GM12865 (cell line): ENCODE measurements at regions not wholly inside any gene's neighbourhood (a gene's known extent, or its start where the extent isn't known, plus 50 kb on each side); places are given as distances from the start of the nearest gene placed in this dataset.

Experiments
- DNase-seq: peaks from one replicate; pipeline ENCODE4 v3.0.0; 2010; ENCODE audit warnings: low read depth
- H3K4me3 ChIP-seq: 2 replicates; pipeline ENCODE4 v1.5.1; 2011; ENCODE audit warnings: mild to moderate bottlenecking, low read depth, low read length, control low read depth
- TF ChIP-seq, protein P1 (sequence below): IDR thresholded peaks from 2 replicates; pipeline ENCODE4 v1.5.1; 2011; ENCODE audit warnings: low read length, control low read depth, low read depth, inconsistent platforms; ENCODE audit not compliant: insufficient read depth; ENCODE audit errors: missing control alignments

- peak; percentile 18 for DNase-seq
- H3K4me3 ChIP-seq = no peak overlapping the region
- TF ChIP-seq, protein P1, sequence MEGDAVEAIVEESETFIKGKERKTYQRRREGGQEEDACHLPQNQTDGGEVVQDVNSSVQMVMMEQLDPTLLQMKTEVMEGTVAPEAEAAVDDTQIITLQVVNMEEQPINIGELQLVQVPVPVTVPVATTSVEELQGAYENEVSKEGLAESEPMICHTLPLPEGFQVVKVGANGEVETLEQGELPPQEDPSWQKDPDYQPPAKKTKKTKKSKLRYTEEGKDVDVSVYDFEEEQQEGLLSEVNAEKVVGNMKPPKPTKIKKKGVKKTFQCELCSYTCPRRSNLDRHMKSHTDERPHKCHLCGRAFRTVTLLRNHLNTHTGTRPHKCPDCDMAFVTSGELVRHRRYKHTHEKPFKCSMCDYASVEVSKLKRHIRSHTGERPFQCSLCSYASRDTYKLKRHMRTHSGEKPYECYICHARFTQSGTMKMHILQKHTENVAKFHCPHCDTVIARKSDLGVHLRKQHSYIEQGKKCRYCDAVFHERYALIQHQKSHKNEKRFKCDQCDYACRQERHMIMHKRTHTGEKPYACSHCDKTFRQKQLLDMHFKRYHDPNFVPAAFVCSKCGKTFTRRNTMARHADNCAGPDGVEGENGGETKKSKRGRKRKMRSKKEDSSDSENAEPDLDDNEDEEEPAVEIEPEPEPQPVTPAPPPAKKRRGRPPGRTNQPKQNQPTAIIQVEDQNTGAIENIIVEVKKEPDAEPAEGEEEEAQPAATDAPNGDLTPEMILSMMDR = no peak
Observed at GRCh38 chr3:177928172-177928873, 607.9 kb upstream of the KCNMB2 start.

DNA sequence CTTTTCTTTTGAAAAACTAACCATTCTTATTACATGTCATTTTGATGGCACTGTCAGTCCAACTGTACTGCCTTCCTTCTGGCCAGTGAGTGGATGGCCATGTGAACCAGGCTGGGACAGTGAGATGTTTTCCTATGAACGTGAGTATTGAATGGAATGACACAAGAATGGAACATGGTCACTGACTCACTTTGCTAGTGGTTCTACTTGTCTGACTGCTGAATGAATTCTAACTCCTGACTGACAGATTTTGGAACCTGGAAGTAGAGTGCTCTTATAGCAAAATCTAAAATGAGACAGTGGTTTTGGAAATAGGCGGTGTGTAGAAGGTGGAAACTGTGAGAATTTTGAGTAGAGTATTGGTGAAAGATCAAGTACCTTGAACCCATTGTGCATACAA is 606.9 kb upstream of the KCNMB2 start:
- DNase-seq = no peak
- TF ChIP-seq, protein P1 = no peak
- no peak overlapping the region for H3K4me3 ChIP-seq

GRCh38 chr3:177930771-177931170 is 605.5 kb upstream of the KCNMB2 start:
- DNase-seq = no peak
- TF ChIP-seq, protein P1 = no peak

DNA sequence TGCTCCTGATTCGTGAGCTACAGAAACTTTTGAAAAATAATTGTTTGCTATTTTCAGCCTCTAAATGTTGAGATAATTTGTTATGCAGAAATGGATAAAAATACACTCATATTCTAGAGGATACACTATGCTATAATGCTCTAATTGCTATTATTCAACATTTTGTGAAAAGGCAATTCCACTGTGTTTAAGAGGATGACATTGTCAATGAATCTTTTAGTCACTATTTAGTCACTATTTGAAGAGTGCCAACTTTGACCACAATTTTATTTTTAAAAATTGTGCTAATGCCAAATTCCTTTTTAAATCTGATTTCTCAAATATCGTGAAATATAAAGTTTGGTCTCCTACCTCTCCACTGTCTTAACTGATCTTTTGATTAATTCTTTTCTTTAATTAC is 604.9 kb upstream of the KCNMB2 start:
- no peak for DNase-seq
- TF ChIP-seq, protein P1 = no peak
- no peak overlapping the region for H3K4me3 ChIP-seq

More at GRCh38 chr3:177930771-177931170, 605.5 kb upstream of the KCNMB2 start:
- H3K4me3 ChIP-seq = no peak overlapping the region

DNA sequence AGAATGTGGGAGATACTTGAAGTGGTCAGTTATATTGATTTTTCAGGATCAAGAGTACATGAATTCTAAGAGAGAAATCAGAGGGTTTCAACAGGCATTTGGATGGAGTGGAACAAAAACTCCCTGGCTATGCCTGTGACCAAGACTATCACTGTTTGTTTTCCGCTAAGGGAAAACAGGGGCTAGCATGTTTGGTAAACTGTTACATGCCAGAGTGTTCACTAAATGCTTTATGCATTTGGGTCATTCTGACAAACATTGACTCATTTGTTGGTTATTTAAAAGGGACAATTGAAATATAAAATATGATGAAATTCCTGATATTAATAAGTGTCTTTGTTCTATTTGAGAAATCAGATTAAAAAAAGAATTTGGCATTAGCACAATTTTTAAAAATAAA is 603.9 kb upstream of the KCNMB2 start:
- H3K4me3 ChIP-seq = no peak overlapping the region
- no peak for DNase-seq
- TF ChIP-seq, protein P1 = no peak

GRCh38 chr3:177932750-177933660 is 603.2 kb upstream of the KCNMB2 start:
- TF ChIP-seq, protein P1 = no peak
- DNase-seq = no peak

More at GRCh38 chr3:177932750-177933660, 603.2 kb upstream of the KCNMB2 start:
- no peak overlapping the region for H3K4me3 ChIP-seq
